IMR-90 (cell line): ENCODE measurements at regions not wholly inside any gene's neighbourhood (a gene's known extent, or its start where the extent isn't known, plus 50 kb on each side); places are given as distances from the start of the nearest gene placed in this dataset.

Source experiments
- BHLHE40 ChIP-seq: fragments of 150-350 bp; IDR thresholded peaks from 2 replicates; pipeline ENCODE4 v1.6.1; 2016; ENCODE audit warnings: mild to moderate bottlenecking, low read depth, low read length
- CEBPB ChIP-seq: IDR thresholded peaks from 2 replicates; pipeline ENCODE4 v1.6.1; 2012; ENCODE audit warnings: low read depth, low read length, improper control_type of control experiment
- FOS ChIP-seq: fragments of 150-350 bp; IDR thresholded peaks from 2 replicates; pipeline ENCODE4 v1.6.1; 2016; ENCODE audit warnings: low read depth, low read length
- MAFK ChIP-seq: IDR thresholded peaks from 2 replicates; pipeline ENCODE4 v1.6.1; 2012; ENCODE audit warnings: low read depth, low read length, improper control_type of control experiment
- MXI1 ChIP-seq: IDR thresholded peaks from 2 replicates; pipeline ENCODE4 v1.6.1; 2012; ENCODE audit warnings: low read depth, mild to moderate bottlenecking, low read length, moderate library complexity, borderline replicate concordance
- NFE2L2 ChIP-seq: fragments of 150-350 bp; IDR thresholded peaks from 2 replicates; pipeline ENCODE4 v1.6.1; 2016; ENCODE audit warnings: low read depth, mild to moderate bottlenecking, low read length
- POLR2A ChIP-seq: IDR thresholded peaks from 2 replicates; pipeline ENCODE4 v1.6.1; 2012; ENCODE audit warnings: mild to moderate bottlenecking, low read depth, low read length
- RAD21 ChIP-seq: IDR thresholded peaks from 2 replicates; pipeline ENCODE4 v1.6.1; 2012; ENCODE audit warnings: low read length, improper control_type of control experiment
- RFX5 ChIP-seq: IDR thresholded peaks from 2 replicates; pipeline ENCODE4 v1.8.0; 2012; ENCODE audit warnings: low read depth, mild to moderate bottlenecking, low read length, moderate library complexity
- TF ChIP-seq, protein P1 (sequence below): conservative IDR thresholded peaks from 2 replicates; pipeline ENCODE4 v1.5.1; 2012; ENCODE audit warnings: mild to moderate bottlenecking, low read depth, low read length, improper control_type of control experiment
- TF ChIP-seq, protein P2 (sequence below): fragments of 150-350 bp; IDR thresholded peaks from 2 replicates; pipeline ENCODE4 v1.6.1; 2017; ENCODE audit warnings: mild to moderate bottlenecking, antibody characterized with exemption, low read length, low read depth

DNA sequence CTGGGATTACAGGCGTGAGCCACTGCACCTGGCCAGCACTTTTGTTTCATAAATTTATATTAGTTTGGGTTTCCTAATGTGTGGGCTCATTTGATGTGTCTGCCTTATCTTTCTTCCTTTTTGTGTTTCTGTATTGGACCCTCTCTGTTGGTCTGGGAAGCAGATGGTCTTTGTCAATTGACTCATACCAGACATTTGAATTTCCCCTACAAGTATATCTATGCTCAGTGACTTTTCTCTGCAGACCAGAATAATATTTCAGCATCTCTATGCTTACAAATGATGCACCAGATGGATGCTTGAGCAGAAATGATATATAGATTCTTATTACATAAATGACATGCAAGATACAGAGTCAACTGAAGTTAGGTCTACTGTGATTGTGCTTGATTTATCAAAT lies 329.9 kb upstream of the SLCO3A1 start:
- TF ChIP-seq, protein P1, sequence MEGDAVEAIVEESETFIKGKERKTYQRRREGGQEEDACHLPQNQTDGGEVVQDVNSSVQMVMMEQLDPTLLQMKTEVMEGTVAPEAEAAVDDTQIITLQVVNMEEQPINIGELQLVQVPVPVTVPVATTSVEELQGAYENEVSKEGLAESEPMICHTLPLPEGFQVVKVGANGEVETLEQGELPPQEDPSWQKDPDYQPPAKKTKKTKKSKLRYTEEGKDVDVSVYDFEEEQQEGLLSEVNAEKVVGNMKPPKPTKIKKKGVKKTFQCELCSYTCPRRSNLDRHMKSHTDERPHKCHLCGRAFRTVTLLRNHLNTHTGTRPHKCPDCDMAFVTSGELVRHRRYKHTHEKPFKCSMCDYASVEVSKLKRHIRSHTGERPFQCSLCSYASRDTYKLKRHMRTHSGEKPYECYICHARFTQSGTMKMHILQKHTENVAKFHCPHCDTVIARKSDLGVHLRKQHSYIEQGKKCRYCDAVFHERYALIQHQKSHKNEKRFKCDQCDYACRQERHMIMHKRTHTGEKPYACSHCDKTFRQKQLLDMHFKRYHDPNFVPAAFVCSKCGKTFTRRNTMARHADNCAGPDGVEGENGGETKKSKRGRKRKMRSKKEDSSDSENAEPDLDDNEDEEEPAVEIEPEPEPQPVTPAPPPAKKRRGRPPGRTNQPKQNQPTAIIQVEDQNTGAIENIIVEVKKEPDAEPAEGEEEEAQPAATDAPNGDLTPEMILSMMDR, result no peak
- no peak for TF ChIP-seq MAFK
- TF ChIP-seq MXI1, result no peak
- TF ChIP-seq FOS, result no peak
- no peak for TF ChIP-seq CEBPB
- TF ChIP-seq RFX5, result no peak
- TF ChIP-seq POLR2A, result no peak
- TF ChIP-seq RAD21, result no peak
- TF ChIP-seq, protein P2, sequence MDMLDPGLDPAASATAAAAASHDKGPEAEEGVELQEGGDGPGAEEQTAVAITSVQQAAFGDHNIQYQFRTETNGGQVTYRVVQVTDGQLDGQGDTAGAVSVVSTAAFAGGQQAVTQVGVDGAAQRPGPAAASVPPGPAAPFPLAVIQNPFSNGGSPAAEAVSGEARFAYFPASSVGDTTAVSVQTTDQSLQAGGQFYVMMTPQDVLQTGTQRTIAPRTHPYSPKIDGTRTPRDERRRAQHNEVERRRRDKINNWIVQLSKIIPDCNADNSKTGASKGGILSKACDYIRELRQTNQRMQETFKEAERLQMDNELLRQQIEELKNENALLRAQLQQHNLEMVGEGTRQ, result no peak
- TF ChIP-seq NFE2L2, result no peak
- TF ChIP-seq BHLHE40, result no peak
